CD8-positive, alpha-beta memory T cell (primary cell): ENCODE measurements at regions not wholly inside any gene's neighbourhood (a gene's known extent, or its start where the extent isn't known, plus 50 kb on each side); places are given as distances from the start of the nearest gene placed in this dataset.

Experiments used
- CTCF ChIA-PET: fragments of 350-600 bp; sonication (Branson Sonifier 250); formaldehyde crosslinking; loops from one replicate; lab custom pipeline; 2021; ENCODE audit warnings: antibody characterized with exemption; lab: Charles Lee
- POLR2A ChIA-PET: fragments of 350-600 bp; sonication (Branson Sonifier 250); formaldehyde crosslinking; loops from one replicate; lab custom pipeline; 2021; ENCODE audit warnings: antibody characterized with exemption; lab: Charles Lee
- DNase-seq, 5 donors: peaks; one replicate each; pipeline versions ENCODE4 v3.0.0 to v3.0.0-alpha.2; 2020 to 2022; ENCODE audit warnings: mixed read lengths in 1 of 5
- H3K27ac ChIP-seq: one replicate; pipeline ENCODE4 v1.7.0; 2013; ENCODE audit warnings: low read depth, mild to moderate bottlenecking, low read length, moderate library complexity
- H3K27me3 ChIP-seq: 2 replicates; pipeline ENCODE4 v1.7.0; 2013; ENCODE audit warnings: low read length, mild to moderate bottlenecking; ENCODE audit not compliant: insufficient read depth, poor library complexity, severe bottlenecking
- H3K36me3 ChIP-seq: 2 replicates; pipeline ENCODE4 v1.7.0; 2013; ENCODE audit warnings: mild to moderate bottlenecking, low read length, moderate library complexity; ENCODE audit not compliant: insufficient read depth
- H3K4me1 ChIP-seq: 2 replicates; pipeline ENCODE4 v1.7.0; 2013; ENCODE audit warnings: mild to moderate bottlenecking, low read length, moderate library complexity; ENCODE audit not compliant: insufficient read depth
- H3K4me3 ChIP-seq: 2 replicates; pipeline ENCODE4 v1.7.0; 2013; ENCODE audit warnings: mild to moderate bottlenecking, low read length
- H3K9me3 ChIP-seq: 2 replicates; pipeline ENCODE4 v1.7.0; 2013; ENCODE audit warnings: mild to moderate bottlenecking, low read length
- H3K27ac Mint-ChIP-seq, 8 donors: one replicate each; pipeline ENCODE4 v1.8.0; 2020 to 2021; ENCODE audit warnings: mixed read lengths in 8 of 8, mild to moderate bottlenecking in 6 of 8, inconsistent platforms in 3 of 8, moderate library complexity in 3 of 8
- H3K27me3 Mint-ChIP-seq, 2 donors: one replicate each; pipeline ENCODE4 v1.8.0; 2020 to 2021; ENCODE audit warnings: mixed read lengths in 2 of 2, mild to moderate bottlenecking in 1 of 2, moderate library complexity in 1 of 2
- H3K36me3 Mint-ChIP-seq, 3 donors: one replicate each; pipeline ENCODE4 v1.8.0; 2020 to 2021; ENCODE audit warnings: mixed read lengths in 3 of 3, inconsistent platforms in 1 of 3, mild to moderate bottlenecking in 1 of 3
- H3K4me1 Mint-ChIP-seq, 3 donors: one replicate each; pipeline ENCODE4 v1.8.0; 2020 to 2021; ENCODE audit warnings: mixed read lengths in 3 of 3, inconsistent platforms in 1 of 3, mild to moderate bottlenecking in 1 of 3
- H3K4me3 Mint-ChIP-seq, 7 donors: one replicate each; pipeline ENCODE4 v1.8.0; 2020 to 2021; ENCODE audit warnings: mixed read lengths in 7 of 7, mild to moderate bottlenecking in 6 of 7, moderate library complexity in 4 of 7, inconsistent platforms in 2 of 7
- H3K9me3 Mint-ChIP-seq, 5 donors: one replicate each; pipeline ENCODE4 v1.8.0; 2020 to 2022; ENCODE audit warnings: mixed read lengths in 5 of 5, mild to moderate bottlenecking in 3 of 5, moderate library complexity in 2 of 5, inconsistent platforms in 1 of 5

- H3K4me3 Mint-ChIP-seq = no peak overlapping the region
- no peak overlapping the region for H3K4me3 ChIP-seq
- H3K27me3 ChIP-seq = no peaks in the 10 kb centered on the region
- H3K27ac Mint-ChIP-seq = no peak overlapping the region
- POLR2A ChIA-PET = no interaction called here
- peaks cover 0 to 3% (median 0%) of the 10 kb centered on the region in 5 donors for H3K9me3 Mint-ChIP-seq
- H3K27me3 Mint-ChIP-seq = peaks cover 4 to 19% of the 10 kb centered on the region in 2 donors
- H3K36me3 ChIP-seq = no peaks in the 10 kb centered on the region
- CTCF ChIA-PET = no interaction called here
- H3K9me3 ChIP-seq = no peaks in the 10 kb centered on the region
- DNase-seq = no peak
- no peaks in the 10 kb centered on the region for H3K4me1 ChIP-seq
- H3K36me3 Mint-ChIP-seq = no peaks in the 10 kb centered on the region
- H3K27ac ChIP-seq = no peak overlapping the region
- no peaks in the 10 kb centered on the region for H3K4me1 Mint-ChIP-seq
Measured at GRCh38 chr19:30073152-30074000, 131.3 kb downstream of the URI1 start.

- Histone ChIP-seq H3K27me3 (no peaks in the 10 kb centered on the region), H3K9me3 (no peaks in the 10 kb centered on the region), H3K4me3 (no peak overlapping the region), H3K27ac (no peak overlapping the region), H3K4me1 (no peaks in the 10 kb centered on the region), H3K36me3 (no peaks in the 10 kb centered on the region)
- no peak for DNase-seq
- H3K9me3 Mint-ChIP-seq = peaks cover 0 to 3% (median 0%) of the 10 kb centered on the region in 5 donors
- CTCF ChIA-PET = no interaction called here
- peaks cover 2 to 20% of the 10 kb centered on the region in 2 donors for H3K27me3 Mint-ChIP-seq
- H3K36me3 Mint-ChIP-seq = no peaks in the 10 kb centered on the region
- H3K4me3 Mint-ChIP-seq = no peak overlapping the region
- H3K27ac Mint-ChIP-seq = no peak overlapping the region
- no peaks in the 10 kb centered on the region for H3K4me1 Mint-ChIP-seq
- POLR2A ChIA-PET = no interaction called here
Measured at GRCh38 chr19:30074096-30074495, 132.1 kb downstream of the URI1 start.

GRCh38 chr19:30074741-30075715 lies 133.0 kb downstream of the URI1 start:
- no peak overlapping the region for H3K4me3 ChIP-seq
- no peaks in the 10 kb centered on the region for H3K4me1 ChIP-seq
- H3K27ac Mint-ChIP-seq = no peak overlapping the region
- DNase-seq = no peak
- H3K9me3 ChIP-seq = no peaks in the 10 kb centered on the region
- ChIA-PET CTCF (no interaction called here), POLR2A (no interaction called here)
- no peak overlapping the region for H3K4me3 Mint-ChIP-seq
- H3K9me3 Mint-ChIP-seq = peaks cover 0 to 5% (median 0%) of the 10 kb centered on the region in 5 donors
- no peaks in the 10 kb centered on the region for H3K36me3 ChIP-seq
- H3K27me3 Mint-ChIP-seq = peaks cover 2 to 27% of the 10 kb centered on the region in 2 donors
- H3K4me1 Mint-ChIP-seq = no peaks in the 10 kb centered on the region
- H3K27me3 ChIP-seq = no peaks in the 10 kb centered on the region
- no peak overlapping the region for H3K27ac ChIP-seq
- no peaks in the 10 kb centered on the region for H3K36me3 Mint-ChIP-seq

- H3K36me3 Mint-ChIP-seq = no peaks in the 10 kb centered on the region
- ChIA-PET CTCF (no interaction called here), POLR2A (no interaction called here)
Measured at GRCh38 chr19:30076101-30076551, 134.1 kb downstream of the URI1 start.

GRCh38 chr19:30076751-30077670 lies 135.0 kb downstream of the URI1 start:
- Mint-ChIP-seq H3K27me3 (peaks cover 0 to 38% of the 10 kb centered on the region in 2 donors), H3K9me3 (peaks cover 0 to 5% (median 0%) of the 10 kb centered on the region in 5 donors), H3K27ac (no peak overlapping the region), H3K36me3 (no peaks in the 10 kb centered on the region), H3K4me3 (no peak overlapping the region), H3K4me1 (no peaks in the 10 kb centered on the region)
- Histone ChIP-seq H3K4me3 (no peak overlapping the region), H3K36me3 (no peaks in the 10 kb centered on the region), H3K4me1 (no peaks in the 10 kb centered on the region), H3K9me3 (no peaks in the 10 kb centered on the region), H3K27me3 (no peaks in the 10 kb centered on the region), H3K27ac (no peak overlapping the region)
- CTCF ChIA-PET = no interaction called here
- no peak for DNase-seq
- POLR2A ChIA-PET = no interaction called here

More at GRCh38 chr19:30076101-30076551, 134.1 kb downstream of the URI1 start:
- Histone ChIP-seq H3K36me3 (no peaks in the 10 kb centered on the region), H3K4me3 (no peak overlapping the region), H3K9me3 (no peaks in the 10 kb centered on the region), H3K4me1 (no peaks in the 10 kb centered on the region), H3K27ac (no peak overlapping the region), H3K27me3 (no peaks in the 10 kb centered on the region)
- H3K9me3 Mint-ChIP-seq = peaks cover 0 to 5% (median 0%) of the 10 kb centered on the region in 5 donors
- H3K27me3 Mint-ChIP-seq = peaks cover 0 to 32% of the 10 kb centered on the region in 2 donors
- no peak overlapping the region for H3K4me3 Mint-ChIP-seq
- no peaks in the 10 kb centered on the region for H3K4me1 Mint-ChIP-seq
- no peak for DNase-seq
- H3K27ac Mint-ChIP-seq = no peak overlapping the region

GRCh38 chr19:30077851-30078355 lies 135.9 kb downstream of the URI1 start:
- Histone ChIP-seq H3K27me3 (no peaks in the 10 kb centered on the region), H3K36me3 (no peaks in the 10 kb centered on the region), H3K4me1 (no peaks in the 10 kb centered on the region), H3K9me3 (no peaks in the 10 kb centered on the region), H3K27ac (no peak overlapping the region), H3K4me3 (no peak overlapping the region)
- Mint-ChIP-seq H3K4me1 (no peaks in the 10 kb centered on the region), H3K36me3 (no peaks in the 10 kb centered on the region), H3K27ac (no peak overlapping the region), H3K9me3 (peaks cover 0 to 5% (median 0%) of the 10 kb centered on the region in 5 donors), H3K27me3 (peaks cover 6 to 44% of the 10 kb centered on the region in 2 donors), H3K4me3 (no peak overlapping the region)
- CTCF ChIA-PET = no interaction called here
- no peak for DNase-seq
- POLR2A ChIA-PET = no interaction called here

- no peaks in the 10 kb centered on the region for H3K9me3 ChIP-seq
- H3K36me3 ChIP-seq = no peaks in the 10 kb centered on the region
- CTCF ChIA-PET = no interaction called here
- Mint-ChIP-seq H3K27ac (no peak overlapping the region), H3K4me3 (no peak overlapping the region), H3K4me1 (no peaks in the 10 kb centered on the region), H3K9me3 (peaks cover 0 to 5% (median 0%) of the 10 kb centered on the region in 5 donors), H3K27me3 (peaks cover 6 to 44% of the 10 kb centered on the region in 2 donors), H3K36me3 (no peaks in the 10 kb centered on the region)
- H3K27me3 ChIP-seq = no peaks in the 10 kb centered on the region
- POLR2A ChIA-PET = no interaction called here
- no peak for DNase-seq
- H3K27ac ChIP-seq = no peak overlapping the region
- no peaks in the 10 kb centered on the region for H3K4me1 ChIP-seq
- H3K4me3 ChIP-seq = no peak overlapping the region
Measured at GRCh38 chr19:30078381-30078910, 136.4 kb downstream of the URI1 start.
